Transverse colon (tissue), 4 donors: ENCODE measurements at regions not wholly inside any gene's neighbourhood (a gene's known extent, or its start where the extent isn't known, plus 50 kb on each side); places are given as distances from the start of the nearest gene placed in this dataset.

Source experiments
- POLR2A ChIP-seq: fragments of 450-650 bp; IDR thresholded peaks from one replicate; pipeline ENCODE4 v1.6.1; 2016; ENCODE audit warnings: antibody characterized with exemption, mild to moderate bottlenecking, moderate library complexity
- POLR2AphosphoS5 ChIP-seq, 3 donors: sonication (generic); formaldehyde crosslinking; IDR thresholded peaks; one replicate each; pipeline ENCODE4 v1.6.1; 2016; ENCODE audit warnings: antibody characterized with exemption in 3 of 3
- TF ChIP-seq, protein P1 (sequence below), 5 experiments: fragments of 200-600 bp in 3 of 5; fragments of 450-650 bp in 2 of 5; sonication (generic) in 3 of 5; IDR thresholded peaks; 1 replicate in 2 of 5; 2 replicates in 3 of 5; pipeline ENCODE4 v1.5.1; 2016 to 2017; ENCODE audit warnings: antibody characterized with exemption in 5 of 5, inconsistent platforms in 3 of 5, mild to moderate bottlenecking in 2 of 5, moderate library complexity in 1 of 5

DNA sequence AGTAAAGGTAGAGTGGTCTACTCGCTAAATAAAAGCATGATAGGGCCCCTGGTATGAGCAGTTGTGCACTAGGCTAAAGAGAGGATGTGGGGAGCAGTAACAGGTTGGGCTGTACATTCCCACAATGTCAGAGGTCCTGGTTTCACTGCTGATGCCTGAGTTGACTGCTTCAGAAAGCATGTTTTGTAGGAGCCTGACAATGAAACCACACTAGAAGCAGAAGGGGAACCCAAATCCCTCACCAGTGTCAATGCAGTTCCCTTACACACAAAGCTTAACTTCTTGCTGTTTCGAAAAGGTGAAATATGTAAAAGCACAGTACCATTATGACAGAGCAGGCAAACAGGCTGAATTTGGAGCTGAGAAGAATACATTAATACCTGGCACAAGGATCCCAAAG is 291.7 kb upstream of the KYNU start:
- TF ChIP-seq POLR2A = no peak
- TF ChIP-seq, protein P1, sequence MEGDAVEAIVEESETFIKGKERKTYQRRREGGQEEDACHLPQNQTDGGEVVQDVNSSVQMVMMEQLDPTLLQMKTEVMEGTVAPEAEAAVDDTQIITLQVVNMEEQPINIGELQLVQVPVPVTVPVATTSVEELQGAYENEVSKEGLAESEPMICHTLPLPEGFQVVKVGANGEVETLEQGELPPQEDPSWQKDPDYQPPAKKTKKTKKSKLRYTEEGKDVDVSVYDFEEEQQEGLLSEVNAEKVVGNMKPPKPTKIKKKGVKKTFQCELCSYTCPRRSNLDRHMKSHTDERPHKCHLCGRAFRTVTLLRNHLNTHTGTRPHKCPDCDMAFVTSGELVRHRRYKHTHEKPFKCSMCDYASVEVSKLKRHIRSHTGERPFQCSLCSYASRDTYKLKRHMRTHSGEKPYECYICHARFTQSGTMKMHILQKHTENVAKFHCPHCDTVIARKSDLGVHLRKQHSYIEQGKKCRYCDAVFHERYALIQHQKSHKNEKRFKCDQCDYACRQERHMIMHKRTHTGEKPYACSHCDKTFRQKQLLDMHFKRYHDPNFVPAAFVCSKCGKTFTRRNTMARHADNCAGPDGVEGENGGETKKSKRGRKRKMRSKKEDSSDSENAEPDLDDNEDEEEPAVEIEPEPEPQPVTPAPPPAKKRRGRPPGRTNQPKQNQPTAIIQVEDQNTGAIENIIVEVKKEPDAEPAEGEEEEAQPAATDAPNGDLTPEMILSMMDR (IDR thresholded peaks at IDR 0.05) = no peak
- TF ChIP-seq POLR2AphosphoS5 (IDR thresholded peaks at IDR 0.05) = no peak
